ENCODE measurements at regions not wholly inside any gene's neighbourhood (a gene's known extent, or its start where the extent isn't known, plus 50 kb on each side); places are given as distances from the start of the nearest gene placed in this dataset.

GRCh38 chr13:63010072-63010658 lies 1594.5 kb upstream of the PCDH20 start:
- no peaks in the 10 kb centered on the region for H3K9me2 ChIP-seq (ENCODE audit: insufficient read depth)
- H3K27ac ChIP-seq (ENCODE audit: low read depth, low read length): no peak overlapping the region
- intact Hi-C loops (cut with micrococcal nuclease): no loop called here
- TF ChIP-seq CTCF (IDR thresholded peaks at IDR 0.05 in 2 of 3, conservative IDR thresholded peaks at IDR 0.05 in 1 of 3; ENCODE audit: borderline replicate concordance in 1 of 3, insufficient read depth in 1 of 3, low read depth in 2 of 3, low read length in 2 of 3): no peak
- no peak for TF ChIP-seq EZH2phosphoT487 (IDR thresholded peaks at IDR 0.05; ENCODE audit: borderline replicate concordance)
- no peak for TF ChIP-seq POLR2AphosphoS5 (IDR thresholded peaks at IDR 0.05; ENCODE audit: low read depth, low read length)
- no peak for TF ChIP-seq ZFX (IDR thresholded peaks at IDR 0.05)
- no peak overlapping the region for H2AFZ ChIP-seq (ENCODE audit: low read depth, low read length, poor library complexity, severe bottlenecking)
- RAD21 ChIA-PET (ENCODE audit: low non-redundant PET in 1 of 2, low total read pairs in 2 of 2, uncharacterized antibody in 2 of 2, unreplicated experiment in 2 of 2): no interaction called here
- no peak overlapping the region for H3K9ac ChIP-seq (ENCODE audit: low read length)
- peaks cover 16 to 23% of the 10 kb centered on the region in 2 experiments; a peak in 2 of 4 replicates for H3K9me3 ChIP-seq (ENCODE audit: control insufficient read depth in 1 of 2, insufficient read depth in 1 of 2, low read depth in 1 of 2, low read length in 2 of 2)
- no peaks in the 10 kb centered on the region for H3K79me2 ChIP-seq (ENCODE audit: insufficient read depth, low read length)
- no peaks in the 10 kb centered on the region for H3K27me3 ChIP-seq (ENCODE audit: insufficient read depth, low read length)
- DNase-seq (ENCODE audit: low read depth, low spot score) (no peak), ATAC-seq (no peak)
- no TSS peak for BruUV-seq (replicated peaks)
- no peaks in the 10 kb centered on the region for H3K36me3 ChIP-seq (ENCODE audit: control insufficient read depth in 1 of 2, insufficient read depth in 2 of 2, low read length in 2 of 2)
- POLR2A ChIA-PET: no interaction called here
- no peak overlapping the region for H3K4me3 ChIP-seq (replicated peaks in 1 of 2; ENCODE audit: low read depth in 1 of 2, low read length in 2 of 2)
- no peaks in the 10 kb centered on the region for H3K4me1 ChIP-seq (ENCODE audit: control insufficient read depth in 1 of 2, insufficient read depth in 2 of 2, low read length in 2 of 2)
- H3K4me2 ChIP-seq (ENCODE audit: low read length): no peak overlapping the region
- no peaks in the 10 kb centered on the region for H4K20me1 ChIP-seq (ENCODE audit: insufficient read depth)
- CTCF ChIA-PET: no interaction called here

GRCh38 chr13:63005625-63006024 lies 1590.0 kb upstream of the PCDH20 start:
- H3K9me2 ChIP-seq (ENCODE audit: insufficient read depth): no peaks in the 10 kb centered on the region
- no peaks in the 10 kb centered on the region for H3K36me3 ChIP-seq (ENCODE audit: control insufficient read depth in 1 of 2, insufficient read depth in 2 of 2, low read length in 2 of 2)
- no peak overlapping the region for H2AFZ ChIP-seq (ENCODE audit: low read depth, low read length, poor library complexity, severe bottlenecking)
- no peaks in the 10 kb centered on the region for H3K79me2 ChIP-seq (ENCODE audit: insufficient read depth, low read length)
- RAD21 ChIA-PET (ENCODE audit: low non-redundant PET in 1 of 2, low total read pairs in 2 of 2, uncharacterized antibody in 2 of 2, unreplicated experiment in 2 of 2): no interaction called here
- H3K4me1 ChIP-seq (ENCODE audit: control insufficient read depth in 1 of 2, insufficient read depth in 2 of 2, low read length in 2 of 2): no peaks in the 10 kb centered on the region
- intact Hi-C loops (cut with micrococcal nuclease): no loop called here
- no peaks in the 10 kb centered on the region for H3K27me3 ChIP-seq (ENCODE audit: insufficient read depth, low read length)
- H4K20me1 ChIP-seq (ENCODE audit: insufficient read depth): no peaks in the 10 kb centered on the region
- H3K9ac ChIP-seq (ENCODE audit: low read length): no peak overlapping the region
- POLR2A ChIA-PET: no interaction called here
- no peak for ATAC-seq
- CTCF ChIA-PET: no interaction called here
- BruUV-seq (replicated peaks): no TSS peak
- H3K9me3 ChIP-seq (ENCODE audit: control insufficient read depth in 1 of 2, insufficient read depth in 1 of 2, low read depth in 1 of 2, low read length in 2 of 2): peaks cover 13 to 15% of the 10 kb centered on the region in 2 experiments; a peak in 2 of 4 replicates
- H3K4me2 ChIP-seq (ENCODE audit: low read length): no peak overlapping the region
- DNase-seq (ENCODE audit: low read depth, low spot score): no peak
- H3K4me3 ChIP-seq (replicated peaks in 1 of 2; ENCODE audit: low read depth in 1 of 2, low read length in 2 of 2): no peak overlapping the region
- no peak overlapping the region for H3K27ac ChIP-seq (ENCODE audit: low read depth, low read length)
- TF ChIP-seq EZH2phosphoT487 (IDR thresholded peaks at IDR 0.05; ENCODE audit: borderline replicate concordance) (no peak), CEBPB (IDR thresholded peaks at IDR 0.05; ENCODE audit: low read depth) (no peak), RAD21 (IDR thresholded peaks at IDR 0.05; ENCODE audit: low read depth) (no peak), CBX3 (IDR thresholded peaks at IDR 0.05; ENCODE audit: low read depth) (no peak), EGR1 (IDR thresholded peaks at IDR 0.05; ENCODE audit: low read depth) (no peak), CTCF (IDR thresholded peaks at IDR 0.05 in 2 of 3, conservative IDR thresholded peaks at IDR 0.05 in 1 of 3; ENCODE audit: borderline replicate concordance in 1 of 3, insufficient read depth in 1 of 3, low read depth in 2 of 3, low read length in 2 of 3) (no peak), SRF (IDR thresholded peaks at IDR 0.05; ENCODE audit: low read depth) (no peak), TCF7L2 (IDR thresholded peaks at IDR 0.05; ENCODE audit: borderline replicate concordance, extremely low read depth, insufficient read depth, insufficient read length) (no peak), EZH2 (IDR thresholded peaks at IDR 0.05) (no peak), JUND (IDR thresholded peaks at IDR 0.05) (no peak), POLR2AphosphoS5 (IDR thresholded peaks at IDR 0.05; ENCODE audit: low read depth, low read length) (no peak), SP1 (IDR thresholded peaks at IDR 0.05; ENCODE audit: low read depth) (no peak), ZFX (IDR thresholded peaks at IDR 0.05) (no peak), POLR2A (IDR thresholded peaks at IDR 0.05; ENCODE audit: borderline replicate concordance, extremely low read depth, insufficient read depth, insufficient read length) (no peak), YY1 (IDR thresholded peaks at IDR 0.05; ENCODE audit: extremely low read depth, insufficient replicate concordance, low read depth, low read length) (no peak), ZNF274 (IDR thresholded peaks at IDR 0.05; ENCODE audit: low read depth, low read length) (no peak), ELF1 (IDR thresholded peaks at IDR 0.05; ENCODE audit: borderline replicate concordance, low read depth) (no peak)

Measured in HCT116 (cell line).